HEK293T (cell line): ENCODE measurements at regions not wholly inside any gene's neighbourhood (a gene's known extent, or its start where the extent isn't known, plus 50 kb on each side); places are given as distances from the start of the nearest gene placed in this dataset.

Experiments used
- FOXK2 ChIP-seq: fragments of 450-650 bp; IDR thresholded peaks from 2 replicates; pipeline ENCODE4 v1.6.1; 2016; ENCODE audit warnings: mild to moderate bottlenecking
- FOXM1 ChIP-seq: fragments of 450-650 bp; IDR thresholded peaks from 2 replicates; pipeline ENCODE4 v1.6.1; 2017; ENCODE audit warnings: mild to moderate bottlenecking, borderline replicate concordance
- HDGF ChIP-seq: fragments of 450-650 bp; IDR thresholded peaks from 2 replicates; pipeline ENCODE4 v1.6.1; 2017; ENCODE audit warnings: antibody characterized with exemption, borderline replicate concordance

- TF ChIP-seq FOXM1 (no peak), FOXK2 (no peak), HDGF (no peak)
Observed at GRCh38 chr14:49993565-49993964, 100.7 kb downstream of the ARF6 start.
